GM19372 (cell line): ENCODE measurements at regions not wholly inside any gene's neighbourhood (a gene's known extent, or its start where the extent isn't known, plus 50 kb on each side); places are given as distances from the start of the nearest gene placed in this dataset.
"Not testable (repeated sequence)": the region's sequence is repeated elsewhere in the genome, so short reads cannot be mapped to it uniquely, and the experiment has no call there.

Source experiments
- ATAC-seq: cut with Tn5 transposase; IDR thresholded peaks from one replicate; pipeline ENCODE4 v1.9.1; 2021; ENCODE audit warnings: mild to moderate bottlenecking, low read depth, moderate library complexity; ENCODE audit not compliant: unreplicated experiment

- ATAC-seq, result no peak
Measured at GRCh38 chr10:131818510-131819234, 82.1 kb upstream of the PPP2R2D start.

GRCh38 chr10:131819241-131820072 is 81.4 kb upstream of the PPP2R2D start:
- no peak for ATAC-seq

- no peak for ATAC-seq
Measured at GRCh38 chr10:131820626-131821025, 80.2 kb upstream of the PPP2R2D start.

GRCh38 chr10:131821378-131822012 is 79.3 kb upstream of the PPP2R2D start:
- no peak for ATAC-seq

GRCh38 chr10:131822013-131822691 is 78.7 kb upstream of the PPP2R2D start:
- no peak for ATAC-seq

- no peak for ATAC-seq
Measured at GRCh38 chr10:131822692-131823245, 78.0 kb upstream of the PPP2R2D start.

- ATAC-seq, result not testable (repeated sequence)
Measured at GRCh38 chr10:131823601-131824099, 77.2 kb upstream of the PPP2R2D start.

- ATAC-seq, result no peak
Measured at GRCh38 chr10:131824371-131825149, 76.2 kb upstream of the PPP2R2D start.

- no peak for ATAC-seq
Measured at GRCh38 chr10:131825150-131825848, 75.5 kb upstream of the PPP2R2D start.

- no peak for ATAC-seq
Measured at GRCh38 chr10:131825960-131826650, 74.7 kb upstream of the PPP2R2D start.

- ATAC-seq, result no peak
Measured at GRCh38 chr10:131829156-131829930, 71.5 kb upstream of the PPP2R2D start.

GRCh38 chr10:131830446-131831130 is 70.2 kb upstream of the PPP2R2D start:
- no peak for ATAC-seq

- ATAC-seq, result no peak
Measured at GRCh38 chr10:131831561-131831960, 69.2 kb upstream of the PPP2R2D start.

GRCh38 chr10:131832056-131832685 is 68.6 kb upstream of the PPP2R2D start:
- ATAC-seq, result no peak

- ATAC-seq, result no peak
Measured at GRCh38 chr10:131833013-131833412, 67.8 kb upstream of the PPP2R2D start.

- ATAC-seq, result no peak
Measured at GRCh38 chr10:131833446-131834080, 67.2 kb upstream of the PPP2R2D start.
